GM23338 (cell line): ENCODE measurements at regions not wholly inside any gene's neighbourhood (a gene's known extent, or its start where the extent isn't known, plus 50 kb on each side); places are given as distances from the start of the nearest gene placed in this dataset.

Source experiments
- ATAC-seq: fragments of 200-7000 bp; cut with Tn5 transposase; 3 replicates; pipeline ENCODE4 v1.9.1; 2020
- DNase-seq: peaks from one replicate; pipeline ENCODE4 v3.0.0-alpha.2; 2015; ENCODE audit warnings: low spot score
- H2AFZ ChIP-seq: fragments of 200-600 bp; sonication (generic); 2 replicates; pipeline ENCODE4 v1.8.0; 2016; ENCODE audit warnings: antibody characterized with exemption, mild to moderate bottlenecking, moderate library complexity
- H3F3A ChIP-seq: fragments of 200-600 bp; sonication (generic); replicated peaks from 2 replicates; pipeline ENCODE4 v1.8.0; 2017; ENCODE audit warnings: antibody characterized with exemption, mixed run types, low read depth
- H3K27ac ChIP-seq: fragments of 200-600 bp; sonication (generic); 2 replicates; pipeline ENCODE4 v1.6.1; 2016; ENCODE audit warnings: low read depth
- H3K27me3 ChIP-seq: fragments of 200-600 bp; sonication (generic); 2 replicates; pipeline ENCODE4 v1.8.0; 2016; ENCODE audit warnings: mild to moderate bottlenecking, mixed run types, moderate library complexity; ENCODE audit not compliant: insufficient read depth
- H3K36me3 ChIP-seq: fragments of 200-600 bp; sonication (generic); 2 replicates; pipeline ENCODE4 v1.8.0; 2016; ENCODE audit warnings: mild to moderate bottlenecking; ENCODE audit not compliant: insufficient read depth
- H3K4me1 ChIP-seq: fragments of 200-600 bp; sonication (generic); 2 replicates; pipeline ENCODE4 v1.8.0; 2016; ENCODE audit warnings: mild to moderate bottlenecking, moderate library complexity; ENCODE audit not compliant: insufficient read depth
- H3K4me2 ChIP-seq: fragments of 200-600 bp; sonication (generic); 2 replicates; pipeline ENCODE4 v1.7.1; 2017; ENCODE audit warnings: mixed run types
- H3K4me3 ChIP-seq: fragments of 200-600 bp; sonication (generic); 2 replicates; pipeline ENCODE4 v1.6.1; 2016; ENCODE audit warnings: mixed run types
- H3K79me2 ChIP-seq: fragments of 200-600 bp; sonication (generic); replicated peaks from 2 replicates; pipeline ENCODE4 v1.8.0; 2017; ENCODE audit warnings: mild to moderate bottlenecking; ENCODE audit not compliant: insufficient read depth
- H3K9me2 ChIP-seq: fragments of 200-600 bp; sonication (generic); 2 replicates; pipeline ENCODE4 v1.8.0; 2017; ENCODE audit not compliant: insufficient read depth
- H4K20me1 ChIP-seq: fragments of 200-600 bp; sonication (generic); replicated peaks from 2 replicates; pipeline ENCODE4 v1.8.0; 2017; ENCODE audit warnings: mild to moderate bottlenecking; ENCODE audit not compliant: insufficient read depth
- H3K27ac Mint-ChIP-seq: 2 replicates; pipeline ENCODE4 v1.8.0; 2020; ENCODE audit warnings: inconsistent platforms, mild to moderate bottlenecking, moderate library complexity, mixed read lengths
- H3K27me3 Mint-ChIP-seq: 3 replicates; pipeline ENCODE4 v1.8.0; 2022; ENCODE audit warnings: low read depth, mild to moderate bottlenecking, moderate library complexity, mixed read lengths, inconsistent platforms; ENCODE audit not compliant: insufficient read depth, poor library complexity
- H3K36me3 Mint-ChIP-seq: 3 replicates; pipeline ENCODE4 v1.8.0; 2021; ENCODE audit warnings: low read depth, mild to moderate bottlenecking, inconsistent platforms, moderate library complexity, mixed read lengths
- H3K4me1 Mint-ChIP-seq: 3 replicates; pipeline ENCODE4 v1.8.0; 2020; ENCODE audit warnings: mild to moderate bottlenecking, inconsistent platforms, mixed read lengths
- H3K4me3 Mint-ChIP-seq: 3 replicates; pipeline ENCODE4 v1.8.0; 2021; ENCODE audit warnings: moderate library complexity, mild to moderate bottlenecking, inconsistent platforms, mixed read lengths
- H3K9me3 Mint-ChIP-seq: 3 replicates; pipeline ENCODE4 v1.8.0; 2020; ENCODE audit warnings: moderate library complexity, mild to moderate bottlenecking, inconsistent platforms, mixed read lengths
- CREB1 ChIP-seq: fragments of 250-450 bp; sonication (Bioruptor Pico); IDR thresholded peaks from 2 replicates; pipeline ENCODE4 v1.5.0; 2020; ENCODE audit warnings: low read depth, mild to moderate bottlenecking, moderate library complexity
- ETS1 ChIP-seq: IDR thresholded peaks from 2 replicates; pipeline ENCODE4 v1.6.1; 2016; ENCODE audit warnings: antibody characterized with exemption
- EZH2 ChIP-seq: fragments of 200-600 bp; sonication (generic); IDR thresholded peaks from one replicate; pipeline ENCODE4 v1.8.0; 2017; ENCODE audit warnings: antibody characterized with exemption, mild to moderate bottlenecking, low read depth; ENCODE audit not compliant: unreplicated experiment
- EZH2phosphoT487 ChIP-seq: fragments of 200-600 bp; sonication (generic); IDR thresholded peaks from one replicate; pipeline ENCODE4 v1.8.1; 2018; ENCODE audit warnings: antibody characterized with exemption; ENCODE audit not compliant: unreplicated experiment
- JUNB ChIP-seq: IDR thresholded peaks from one replicate; pipeline ENCODE4 v1.6.1; 2016; ENCODE audit warnings: antibody characterized with exemption; ENCODE audit not compliant: unreplicated experiment
- NANOG ChIP-seq: IDR thresholded peaks from 2 replicates; pipeline ENCODE4 v1.6.1; 2016; ENCODE audit warnings: antibody characterized with exemption, borderline replicate concordance
- POLR2AphosphoS5 ChIP-seq: IDR thresholded peaks from 2 replicates; pipeline ENCODE4 v1.6.1; 2016; ENCODE audit warnings: antibody characterized with exemption, low read depth
- REST ChIP-seq: IDR thresholded peaks from one replicate; pipeline ENCODE4 v1.6.1; 2018; ENCODE audit warnings: antibody characterized with exemption; ENCODE audit not compliant: unreplicated experiment
- STAT1 ChIP-seq: IDR thresholded peaks from one replicate; pipeline ENCODE4 v1.6.1; 2016; ENCODE audit warnings: antibody characterized with exemption; ENCODE audit not compliant: unreplicated experiment
- ZNF114 ChIP-seq: fragments of 250-450 bp; sonication (Bioruptor Pico); IDR thresholded peaks from 2 replicates; pipeline ENCODE4 v1.5.0; 2020; ENCODE audit warnings: mild to moderate bottlenecking, moderate library complexity
- ZNF331 ChIP-seq: fragments of 250-450 bp; sonication (Bioruptor Pico); IDR thresholded peaks from 2 replicates; pipeline ENCODE4 v1.5.0; 2020; ENCODE audit warnings: low read depth, mild to moderate bottlenecking, moderate library complexity
- ZNF462 ChIP-seq: fragments of 250-450 bp; sonication (Bioruptor Pico); IDR thresholded peaks from 2 replicates; pipeline ENCODE4 v1.5.0; 2020; ENCODE audit warnings: mild to moderate bottlenecking, moderate library complexity

- Histone ChIP-seq H2AFZ (no peak overlapping the region), H3F3A (no peaks in the 10 kb centered on the region), H3K27ac (no peak overlapping the region), H3K79me2 (no peaks in the 10 kb centered on the region), H3K4me1 (no peaks in the 10 kb centered on the region), H3K36me3 (no peaks in the 10 kb centered on the region), H3K27me3 (no peaks in the 10 kb centered on the region), H3K4me3 (no peak overlapping the region), H4K20me1 (no peaks in the 10 kb centered on the region), H3K9me2 (0 out of 2 replicates have a peak, but pooled peaks cover 3% of the 10 kb centered on the region), H3K4me2 (no peak overlapping the region)
- Mint-ChIP-seq H3K9me3 (peaks cover 14% of the 10 kb centered on the region), H3K4me1 (peaks cover 6% of the 10 kb centered on the region), H3K36me3 (peaks cover 4% of the 10 kb centered on the region; the same call in 1 of the 3 replicates), H3K4me3 (no peak overlapping the region), H3K27me3 (no peaks in the 10 kb centered on the region), H3K27ac (no peak overlapping the region)
- TF ChIP-seq EZH2phosphoT487: no peak
- ATAC-seq (no peak), DNase-seq (no peak)
Measured at GRCh38 chr9:115625954-115626353, 508.0 kb upstream of the TNC start.

- peaks cover 1% of the 10 kb centered on the region for H3K27me3 Mint-ChIP-seq
- H3K4me2 ChIP-seq: no peak overlapping the region
- no peak overlapping the region for H2AFZ ChIP-seq
- H3K27me3 ChIP-seq: no peaks in the 10 kb centered on the region
- no peaks in the 10 kb centered on the region for H3K36me3 Mint-ChIP-seq
- H3K4me1 Mint-ChIP-seq: peaks cover 6% of the 10 kb centered on the region
- no peaks in the 10 kb centered on the region for H3K9me2 ChIP-seq
- no peak overlapping the region for H3K4me3 Mint-ChIP-seq
- no peak overlapping the region for H3K27ac ChIP-seq
- no peaks in the 10 kb centered on the region for H4K20me1 ChIP-seq
- ATAC-seq: no peak
- no peak for DNase-seq
- no peaks in the 10 kb centered on the region for H3K79me2 ChIP-seq
- no peak overlapping the region for H3K27ac Mint-ChIP-seq
- H3K9me3 Mint-ChIP-seq: no peaks in the 10 kb centered on the region
- no peaks in the 10 kb centered on the region for H3K36me3 ChIP-seq
- no peak overlapping the region for H3K4me3 ChIP-seq
- no peaks in the 10 kb centered on the region for H3F3A ChIP-seq
- no peaks in the 10 kb centered on the region for H3K4me1 ChIP-seq
- TF ChIP-seq JUNB (no peak), POLR2AphosphoS5 (no peak), ZNF462 (CRISPR knock-in tag) (no peak), ZNF331 (no peak), ZNF114 (CRISPR knock-in tag) (no peak), NANOG (no peak), EZH2phosphoT487 (no peak), REST (no peak), CREB1 (CRISPR knock-in tag) (no peak), ETS1 (no peak), STAT1 (no peak), EZH2 (no peak)
Measured at GRCh38 chr9:115627511-115627910, 509.6 kb upstream of the TNC start.
